ENCODE measurements at regions not wholly inside any gene's neighbourhood (a gene's known extent, or its start where the extent isn't known, plus 50 kb on each side); places are given as distances from the start of the nearest gene placed in this dataset.

GRCh38 chr21:26236281-26236680 is 65.7 kb upstream of the APP start:
- no peak for TF ChIP-seq CTCF (IDR thresholded peaks at IDR 0.05)
- no peak for TF ChIP-seq EP300 (IDR thresholded peaks at IDR 0.05; ENCODE audit: low read depth)
- no peak for TF ChIP-seq POLR2A (IDR thresholded peaks at IDR 0.05)
- TF ChIP-seq POLR2AphosphoS5 (IDR thresholded peaks at IDR 0.05), result no peak

Measured in transverse colon (tissue), 4 donors.